Neutrophil (primary cell): ENCODE measurements at regions not wholly inside any gene's neighbourhood (a gene's known extent, or its start where the extent isn't known, plus 50 kb on each side); places are given as distances from the start of the nearest gene placed in this dataset.

Experiments used
- H3K27ac ChIP-seq: fragments of 200-600 bp; sonication (generic); 2 replicates; pipeline ENCODE4 v1.5.1; 2016; ENCODE audit warnings: mild to moderate bottlenecking, moderate library complexity
- H3K27me3 ChIP-seq: fragments of 200-600 bp; sonication (generic); 2 replicates; pipeline ENCODE4 v1.6.0; 2016; ENCODE audit warnings: mild to moderate bottlenecking
- H3K36me3 ChIP-seq: fragments of 200-600 bp; sonication (generic); 2 replicates; pipeline ENCODE4 v1.5.1; 2017
- H3K4me1 ChIP-seq, 2 experiments: fragments of 200-600 bp in 1 of 2; sonication (generic) in 1 of 2; 1 replicate in 1 of 2; 2 replicates in 1 of 2; pipeline versions ENCODE4 v1.5.1 to v1.6.1; 2013 to 2016; ENCODE audit warnings: low read depth in 1 of 2, low read length in 1 of 2, mild to moderate bottlenecking in 1 of 2, moderate library complexity in 1 of 2; ENCODE audit not compliant: control insufficient read depth in 1 of 2, insufficient read depth in 1 of 2
- H3K4me3 ChIP-seq, 2 experiments: fragments of 200-600 bp in 1 of 2; sonication (generic) in 1 of 2; 1 replicate in 1 of 2; 2 replicates in 1 of 2; pipeline ENCODE4 v1.5.1; 2013 to 2016; ENCODE audit warnings: low read depth in 1 of 2, low read length in 1 of 2, mild to moderate bottlenecking in 1 of 2, moderate library complexity in 1 of 2
- H3K9me3 ChIP-seq: fragments of 200-600 bp; sonication (generic); 2 replicates; pipeline ENCODE4 v1.5.1; 2016
- CTCF ChIP-seq: fragments of 200-600 bp; sonication (generic); IDR thresholded peaks from 2 replicates; pipeline ENCODE4 v1.5.1; 2016; ENCODE audit warnings: antibody characterized with exemption

- no peaks in the 10 kb centered on the region for H3K9me3 ChIP-seq
- no peak overlapping the region for H3K4me3 ChIP-seq
- no peaks in the 10 kb centered on the region for H3K36me3 ChIP-seq
- TF ChIP-seq CTCF: no peak
- no peaks in the 10 kb centered on the region for H3K4me1 ChIP-seq
- no peaks in the 10 kb centered on the region for H3K27me3 ChIP-seq
- H3K27ac ChIP-seq: no peak overlapping the region
Observed at GRCh38 chr22:22776121-22776520, 111.5 kb upstream of the IGLL5 start.

- TF ChIP-seq CTCF: no peak
- H3K4me1 ChIP-seq: no peaks in the 10 kb centered on the region
- H3K36me3 ChIP-seq: no peaks in the 10 kb centered on the region
- no peaks in the 10 kb centered on the region for H3K9me3 ChIP-seq
- H3K4me3 ChIP-seq: no peak overlapping the region
- H3K27ac ChIP-seq: no peak overlapping the region
- no peaks in the 10 kb centered on the region for H3K27me3 ChIP-seq
Observed at GRCh38 chr22:22779213-22779612, 108.4 kb upstream of the IGLL5 start.

GRCh38 chr22:22783575-22783974 lies 104.0 kb upstream of the IGLL5 start:
- H3K36me3 ChIP-seq: no peaks in the 10 kb centered on the region
- no peak overlapping the region for H3K27ac ChIP-seq
- H3K4me3 ChIP-seq: no peak overlapping the region
- no peak for TF ChIP-seq CTCF
- H3K9me3 ChIP-seq: no peaks in the 10 kb centered on the region
- H3K4me1 ChIP-seq: no peaks in the 10 kb centered on the region
- H3K27me3 ChIP-seq: no peaks in the 10 kb centered on the region

DNA sequence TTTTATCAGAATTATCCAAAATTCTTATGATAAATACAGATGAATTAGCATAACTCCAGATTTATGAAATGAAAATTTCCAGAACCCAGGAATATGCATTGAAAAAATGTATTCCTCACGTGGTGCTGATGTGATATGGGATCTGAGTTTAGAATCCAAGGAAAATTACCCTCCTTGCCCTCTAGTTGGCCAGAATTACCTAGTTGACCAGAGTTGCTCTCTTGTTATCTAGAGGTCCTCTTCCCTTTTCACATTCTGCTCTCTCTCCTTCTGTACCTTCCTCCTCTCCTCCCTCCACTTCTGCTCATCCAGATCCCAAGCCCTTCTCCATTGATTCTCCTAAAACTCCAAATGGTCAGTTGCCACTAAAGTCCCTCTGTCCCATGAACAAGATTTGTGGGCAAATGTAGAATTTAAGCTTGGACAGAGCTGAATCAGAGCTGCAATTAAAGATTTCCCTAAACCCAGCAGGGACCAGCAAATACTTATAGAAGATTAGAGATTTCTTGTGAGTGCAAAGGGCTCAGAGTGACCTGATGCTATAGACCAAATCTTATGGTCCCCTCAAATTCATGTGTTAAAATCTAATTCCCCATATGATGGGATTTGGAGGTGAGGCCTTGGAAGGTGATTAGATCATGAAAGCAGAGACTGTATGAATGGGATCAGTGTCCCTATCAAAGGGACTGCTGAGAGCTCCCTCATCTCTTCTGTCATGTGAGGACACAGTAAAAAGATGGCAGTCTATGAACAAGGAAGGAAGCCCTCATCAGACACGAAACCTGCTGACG lies 103.2 kb upstream of the IGLL5 start:
- no peak overlapping the region for H3K4me3 ChIP-seq
- no peak for TF ChIP-seq CTCF

DNA sequence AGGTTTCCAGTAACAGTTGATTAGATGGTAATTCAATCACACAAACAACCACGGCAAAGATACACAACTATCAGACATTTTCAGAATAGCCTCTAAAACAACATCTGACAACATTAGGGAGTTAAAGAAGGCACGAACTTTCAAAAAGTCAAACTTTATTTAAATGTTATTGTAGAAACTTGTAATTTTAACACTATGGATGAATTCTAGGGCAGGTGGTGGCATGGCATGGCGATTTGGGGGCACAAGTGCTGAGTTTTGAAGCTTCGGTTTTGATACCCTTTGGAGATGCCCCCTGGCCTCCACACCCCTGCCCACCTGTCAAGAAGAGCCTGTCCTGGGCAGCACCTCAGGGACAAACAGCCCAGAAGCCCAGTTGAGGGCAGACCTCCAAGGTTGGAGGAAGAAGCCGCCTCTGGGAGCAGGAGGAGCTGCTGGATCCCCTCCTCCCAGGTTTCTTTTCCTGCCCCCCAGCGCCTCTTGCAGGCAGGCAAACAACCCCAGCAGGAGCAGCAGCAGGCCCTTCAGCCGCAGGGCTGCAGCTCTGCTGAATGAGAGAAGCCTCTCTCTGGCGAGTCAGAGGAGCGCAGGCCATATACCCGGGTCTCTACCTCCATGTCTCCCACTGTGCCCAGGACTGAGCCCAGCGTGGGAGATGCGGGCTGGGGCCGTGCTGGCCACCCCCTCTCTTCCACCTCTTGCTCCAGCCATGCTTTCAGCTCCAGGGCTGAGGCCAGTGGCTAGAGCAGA lies 102.1 kb upstream of the IGLL5 start:
- H3K36me3 ChIP-seq: no peaks in the 10 kb centered on the region
- no peaks in the 10 kb centered on the region for H3K4me1 ChIP-seq
- H3K4me3 ChIP-seq: no peak overlapping the region
- no peak overlapping the region for H3K27ac ChIP-seq
- no peak for TF ChIP-seq CTCF
- H3K27me3 ChIP-seq: no peaks in the 10 kb centered on the region
- no peaks in the 10 kb centered on the region for H3K9me3 ChIP-seq

More for the DNA sequence above, 103.2 kb upstream of the IGLL5 start:
- H3K36me3 ChIP-seq: no peaks in the 10 kb centered on the region
- H3K4me1 ChIP-seq: no peaks in the 10 kb centered on the region
- no peaks in the 10 kb centered on the region for H3K27me3 ChIP-seq
- H3K9me3 ChIP-seq: no peaks in the 10 kb centered on the region
- no peak overlapping the region for H3K27ac ChIP-seq
